ENCODE measurements at regions not wholly inside any gene's neighbourhood (a gene's known extent, or its start where the extent isn't known, plus 50 kb on each side); places are given as distances from the start of the nearest gene placed in this dataset.

DNA sequence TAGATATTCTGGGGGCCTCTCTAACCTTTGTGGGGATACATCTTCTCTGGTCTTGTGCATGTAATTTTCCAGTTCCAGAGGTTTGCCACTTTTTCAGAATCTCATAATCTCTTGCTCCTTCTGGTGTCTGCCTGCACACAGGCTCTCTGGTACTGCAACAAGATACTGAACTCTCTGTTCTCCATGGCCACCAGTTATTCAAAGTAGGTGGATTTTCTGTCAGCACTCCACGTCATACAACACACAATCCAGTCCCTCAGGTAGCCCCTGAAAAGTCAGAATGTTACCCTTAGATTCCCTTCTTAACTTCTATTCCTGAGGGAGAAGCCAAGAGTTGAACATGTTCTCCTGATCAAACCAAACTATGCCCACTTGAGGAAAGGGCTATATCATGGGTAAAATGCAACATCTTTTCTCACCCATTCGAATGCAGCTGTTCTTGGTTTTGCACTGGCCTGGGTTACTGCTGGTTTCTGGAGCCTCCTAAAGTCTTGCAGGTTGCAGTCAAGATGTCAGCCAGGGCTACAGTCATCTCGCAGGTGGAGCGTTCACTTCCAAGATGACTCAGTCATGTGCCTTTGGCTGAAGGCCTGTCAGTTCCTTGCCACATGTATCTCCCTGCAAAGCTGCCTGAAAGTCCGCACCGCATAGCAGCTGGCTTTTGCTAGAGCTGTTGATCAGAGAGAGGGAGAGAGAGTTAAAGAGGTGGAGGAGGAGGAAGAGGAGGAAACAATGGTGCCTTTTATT lies 57.7 kb upstream of the TUBA3C start:
- H2AFZ ChIP-seq, result no peak overlapping the region
- H3K27ac ChIP-seq (ENCODE audit: low read depth), result no peak overlapping the region
- no peaks in the 10 kb centered on the region for H3K9me2 ChIP-seq (ENCODE audit: insufficient read depth)
- H3F3A ChIP-seq (replicated peaks; ENCODE audit: low read depth), result no peaks in the 10 kb centered on the region
- Mint-ChIP-seq H3K36me3 (ENCODE audit: low read depth) (peaks cover 54% of the 10 kb centered on the region), H3K4me3 (no peak overlapping the region), H3K9me3 (peaks cover 92% of the 10 kb centered on the region), H3K27me3 (ENCODE audit: insufficient read depth, low read depth, poor library complexity) (peaks cover 7% of the 10 kb centered on the region), H3K4me1 (no peaks in the 10 kb centered on the region), H3K27ac (no peak overlapping the region)
- DNase-seq (ENCODE audit: low spot score), result no peak
- no peaks in the 10 kb centered on the region for H3K4me1 ChIP-seq (ENCODE audit: insufficient read depth)
- no peak for ATAC-seq
- TF ChIP-seq REST (IDR thresholded peaks at IDR 0.05; ENCODE audit: unreplicated experiment) (no peak), POLR2AphosphoS5 (IDR thresholded peaks at IDR 0.05; ENCODE audit: low read depth) (no peak), ZNF331 (CRISPR knock-in tag; IDR thresholded peaks at IDR 0.05; ENCODE audit: low read depth) (no peak), ZNF114 (CRISPR knock-in tag; IDR thresholded peaks at IDR 0.05) (no peak), JUNB (IDR thresholded peaks at IDR 0.05; ENCODE audit: unreplicated experiment) (no peak), EZH2phosphoT487 (IDR thresholded peaks at IDR 0.05; ENCODE audit: unreplicated experiment) (no peak), CTCF (conservative IDR thresholded peaks at IDR 0.05; ENCODE audit: low read depth in 2 of 2) (no peak), EZH2 (IDR thresholded peaks at IDR 0.05; ENCODE audit: low read depth, unreplicated experiment) (no peak)
- no peak overlapping the region for H3K4me3 ChIP-seq
- no peaks in the 10 kb centered on the region for H3K27me3 ChIP-seq (ENCODE audit: insufficient read depth)
- H3K4me2 ChIP-seq, result no peak overlapping the region
- no peaks in the 10 kb centered on the region for H4K20me1 ChIP-seq (replicated peaks; ENCODE audit: insufficient read depth)
- peaks cover 6% of the 10 kb centered on the region; the same call in 1 of the 2 replicates for H3K36me3 ChIP-seq (ENCODE audit: insufficient read depth)
- H3K79me2 ChIP-seq (replicated peaks; ENCODE audit: insufficient read depth), result no peaks in the 10 kb centered on the region
